ENCODE measurements at regions not wholly inside any gene's neighbourhood (a gene's known extent, or its start where the extent isn't known, plus 50 kb on each side); places are given as distances from the start of the nearest gene placed in this dataset.

DNA sequence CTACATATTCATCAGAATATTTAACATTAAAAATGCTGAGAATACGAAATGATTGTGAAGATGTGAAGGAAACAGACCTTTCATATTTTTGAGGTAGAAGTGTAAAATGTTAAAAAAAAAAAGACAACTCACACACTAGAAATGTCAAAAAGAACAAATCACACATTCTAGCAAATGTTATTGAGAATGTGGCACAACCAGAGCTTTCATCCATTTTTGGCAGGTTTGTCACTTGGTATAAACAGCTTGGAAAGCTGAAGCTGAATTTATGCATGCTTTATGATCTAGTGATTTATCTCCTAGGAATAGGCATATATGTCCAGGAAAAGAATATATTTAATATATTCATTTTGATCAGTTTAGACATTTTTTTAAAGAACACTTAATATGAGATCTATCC lies 784.9 kb upstream of the GHITM start:
- TF ChIP-seq, protein P1, sequence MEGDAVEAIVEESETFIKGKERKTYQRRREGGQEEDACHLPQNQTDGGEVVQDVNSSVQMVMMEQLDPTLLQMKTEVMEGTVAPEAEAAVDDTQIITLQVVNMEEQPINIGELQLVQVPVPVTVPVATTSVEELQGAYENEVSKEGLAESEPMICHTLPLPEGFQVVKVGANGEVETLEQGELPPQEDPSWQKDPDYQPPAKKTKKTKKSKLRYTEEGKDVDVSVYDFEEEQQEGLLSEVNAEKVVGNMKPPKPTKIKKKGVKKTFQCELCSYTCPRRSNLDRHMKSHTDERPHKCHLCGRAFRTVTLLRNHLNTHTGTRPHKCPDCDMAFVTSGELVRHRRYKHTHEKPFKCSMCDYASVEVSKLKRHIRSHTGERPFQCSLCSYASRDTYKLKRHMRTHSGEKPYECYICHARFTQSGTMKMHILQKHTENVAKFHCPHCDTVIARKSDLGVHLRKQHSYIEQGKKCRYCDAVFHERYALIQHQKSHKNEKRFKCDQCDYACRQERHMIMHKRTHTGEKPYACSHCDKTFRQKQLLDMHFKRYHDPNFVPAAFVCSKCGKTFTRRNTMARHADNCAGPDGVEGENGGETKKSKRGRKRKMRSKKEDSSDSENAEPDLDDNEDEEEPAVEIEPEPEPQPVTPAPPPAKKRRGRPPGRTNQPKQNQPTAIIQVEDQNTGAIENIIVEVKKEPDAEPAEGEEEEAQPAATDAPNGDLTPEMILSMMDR (IDR thresholded peaks at IDR 0.05; ENCODE audit: extremely low read depth in 1 of 2, insufficient read depth in 1 of 2, low read depth in 1 of 2, low read length in 2 of 2): no peak
- TF ChIP-seq POLR2A (IDR thresholded peaks at IDR 0.05; ENCODE audit: low read depth, low read length) (no peak), EZH2 (IDR thresholded peaks at IDR 0.05; ENCODE audit: borderline replicate concordance, low read depth, low read length, severe bottlenecking) (no peak), POLR2AphosphoS5 (IDR thresholded peaks at IDR 0.05; ENCODE audit: insufficient read depth, low read depth, low read length) (no peak)

Data from endothelial cell of umbilical vein (primary cell).